Heart right ventricle (tissue), 16 donors: ENCODE measurements at regions not wholly inside any gene's neighbourhood (a gene's known extent, or its start where the extent isn't known, plus 50 kb on each side); places are given as distances from the start of the nearest gene placed in this dataset.

Experiments
- ATAC-seq, 8 donors: fragments of 200-7000 bp; cut with Tn5 transposase; one replicate each; pipeline ENCODE4 v1.9.1; 2020; ENCODE audit warnings: mild to moderate bottlenecking in 8 of 8, moderate library complexity in 8 of 8, moderate number of reproducible peaks in 1 of 8
- DNase-seq, 2 donors: peaks; one replicate each; pipeline ENCODE4 v3.0.0-alpha.2; 2020
- H3K27ac ChIP-seq, 10 donors: fragments of 200-600 bp; sonication (generic) in 2 of 10; one replicate each; pipeline versions ENCODE4 v1.5.0 to v1.8.0; 2020 to 2022; ENCODE audit warnings: mild to moderate bottlenecking in 3 of 10
- H3K27me3 ChIP-seq, 7 donors: fragments of 200-600 bp; one replicate each; pipeline ENCODE4 v1.8.0; 2021 to 2022; ENCODE audit warnings: mild to moderate bottlenecking in 2 of 7
- H3K36me3 ChIP-seq, 9 donors: fragments of 200-600 bp; sonication (generic) in 1 of 9; one replicate each; pipeline versions ENCODE4 v1.5.0 to v1.8.0; 2020 to 2022; ENCODE audit warnings: mild to moderate bottlenecking in 2 of 9
- H3K4me1 ChIP-seq, 9 donors: fragments of 200-600 bp; sonication (generic) in 1 of 9; one replicate each; pipeline versions ENCODE4 v1.5.0 to v1.8.0; 2020 to 2022; ENCODE audit warnings: mild to moderate bottlenecking in 4 of 9
- H3K4me3 ChIP-seq, 10 donors: fragments of 200-600 bp; sonication (generic) in 2 of 10; one replicate each; pipeline versions ENCODE4 v1.5.0 to v1.8.0; 2020 to 2022; ENCODE audit warnings: mild to moderate bottlenecking in 7 of 10, moderate library complexity in 2 of 10
- H3K9me3 ChIP-seq, 11 donors: fragments of 200-600 bp in 10 of 11; sonication (generic) in 2 of 11; one replicate each; pipeline versions ENCODE4 v1.5.0 to v1.8.0; 2013 to 2022; ENCODE audit warnings: mild to moderate bottlenecking in 2 of 11, control low read depth in 1 of 11, moderate library complexity in 1 of 11
- CTCF ChIP-seq, 9 donors: fragments of 200-600 bp; sonication (generic) in 2 of 9; IDR thresholded peaks; one replicate each; pipeline versions ENCODE4 v1.5.0 to v1.8.0; 2021 to 2022; ENCODE audit warnings: antibody characterized with exemption in 9 of 9, mild to moderate bottlenecking in 5 of 9, moderate library complexity in 1 of 9
- WGBS, 2 donors: extraction: QIAGEN DNeasy Blood & Tissue Kit; methylation state at CpG; one replicate each; pipeline ENCODE4 v1.1.7; 2013; ENCODE audit warnings: inconsistent platforms in 1 of 2; 5-methylcytosine and 5-hydroxymethylcytosine counted together
- intact Hi-C, 10 donors: fragments of 100-400 bp; cut with DNase I; formaldehyde crosslinking; loops; one replicate each; pipeline versions ENCODE4 v1.11.1 to v1.14.2; 2022
- donor health status: Arrhythmogenic right ventricular cardiomyopathy.
- donor health status: ischemic (EF 13 %, LVEDD 7.1; RV severe dilation, severe dysfunction).
- donor health status: healthy with polysubstance abuse.
- donor health status: DM: no; HTN: yes; CAD: no.
- donor health status: DM: no; HTN: no; CAD: no.
- donor health status: ischemic (EF 25% LVEDD 6.9; RV normal size, moderate dysfunction).
- donor health status: ischemic (EF 25% LVEDD 5.7; RV mildly dilated, moderate dysfunction).
- donor health status: healthy.
- donor health status: DM: yes; HTN: yes; CAD: no.
- donor health status: Ischemic cardiomyopathy.
- donor health status: ischemic (EF 35%, LVEDD 5.7; RV mildly dilated, moderate dysfunction).
- donor health status: nonischemic (EF 11% LVEDD 7.7; RV severe dilation, severe dysfunction).
- donor health status: DM: yes; HTN: yes; CAD: no.
- donor health status: PGD.
- donor health status: ischemic (EF 29% LVEDD 5.4; RV normal size, mild dysfunction).
- donor health status: nonischemic (EF 23%, LVEDD 6.1; RV moderate dilation, normal function).

- ATAC-seq (no peak), DNase-seq (no peak)
- intact Hi-C loops, result no loop called here
- Histone ChIP-seq H3K27ac (no peak overlapping the region), H3K4me1 (peaks cover 0 to 11% (median 4%) of the 10 kb centered on the region in 9 donors), H3K9me3 (no peaks in the 10 kb centered on the region), H3K36me3 (no peaks in the 10 kb centered on the region), H3K4me3 (no peak overlapping the region), H3K27me3 (no peaks in the 10 kb centered on the region)
- 69 to 70% methylated on average over 4 of the region's 4 CpGs for WGBS, 2 donors
- TF ChIP-seq CTCF (IDR thresholded peaks at IDR 0.05), result no peak
Observed at GRCh38 chr17:5866978-5867377, 203.2 kb upstream of the WSCD1 start.

DNA sequence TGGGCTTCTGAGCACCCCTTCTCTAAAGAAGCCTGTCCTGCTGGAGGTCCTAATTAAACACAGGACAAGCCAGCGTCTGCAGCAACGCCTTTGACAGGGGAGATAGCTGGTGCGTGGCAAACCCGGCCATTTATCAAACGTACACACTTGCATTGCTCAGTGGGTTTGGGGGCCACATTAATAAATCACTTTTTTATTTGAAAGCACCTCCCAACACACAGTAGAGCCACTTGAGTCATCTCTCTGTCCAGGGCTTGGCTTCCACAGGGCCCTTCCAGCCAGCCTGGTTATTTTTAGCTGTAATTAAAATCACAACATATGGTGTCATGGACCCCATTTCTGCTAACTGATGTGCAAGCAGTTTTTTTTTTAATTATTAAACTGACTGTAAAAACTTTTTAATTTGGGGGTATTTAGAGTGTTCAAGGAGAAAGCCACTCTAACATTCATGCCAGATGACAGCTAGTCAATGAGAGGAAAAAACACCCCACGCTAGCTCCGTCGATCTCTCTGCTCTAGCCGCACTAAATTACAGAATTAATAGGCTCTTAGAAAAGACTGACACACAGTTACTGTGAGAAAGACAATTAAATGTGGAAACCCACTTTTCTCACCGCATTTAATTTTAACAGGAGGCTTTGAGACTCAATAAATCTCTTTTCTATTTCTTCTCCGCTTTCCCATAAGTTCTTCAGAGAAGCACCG, 201.0 kb upstream of the WSCD1 start:
- intact Hi-C loops, result no loop called here
- no peaks in the 10 kb centered on the region for H3K9me3 ChIP-seq
- H3K36me3 ChIP-seq, result no peaks in the 10 kb centered on the region
- H3K27me3 ChIP-seq, result no peaks in the 10 kb centered on the region
- no peak overlapping the region for H3K4me3 ChIP-seq
- peak in 1 of 8 donors; percentile 55 for ATAC-seq
- H3K27ac ChIP-seq, result no peak overlapping the region
- H3K4me1 ChIP-seq, result peaks cover 0 to 11% (median 4%) of the 10 kb centered on the region in 9 donors
- no peak for DNase-seq
- WGBS, 2 donors, result 65% methylated on average over 12 of the region's 12 CpGs
- TF ChIP-seq CTCF (IDR thresholded peaks at IDR 0.05), result no peak

GRCh38 chr17:5870231-5870953, 199.8 kb upstream of the WSCD1 start:
- H3K27ac ChIP-seq, result no peak overlapping the region
- H3K9me3 ChIP-seq, result no peaks in the 10 kb centered on the region
- no peak for TF ChIP-seq CTCF (IDR thresholded peaks at IDR 0.05)
- ATAC-seq (no peak), DNase-seq (no peak)
- no peaks in the 10 kb centered on the region for H3K36me3 ChIP-seq
- no peak overlapping the region for H3K4me3 ChIP-seq
- intact Hi-C loops, result no loop called here
- H3K4me1 ChIP-seq, result peaks cover 0 to 2% (median 0%) of the 10 kb centered on the region in 9 donors
- no peaks in the 10 kb centered on the region for H3K27me3 ChIP-seq
- WGBS, 2 donors, result 90 to 93% methylated on average over 6 of the region's 6 CpGs

GRCh38 chr17:5871666-5872065, 198.5 kb upstream of the WSCD1 start:
- Histone ChIP-seq H3K36me3 (no peaks in the 10 kb centered on the region), H3K9me3 (no peaks in the 10 kb centered on the region), H3K27me3 (peaks cover 0 to 6% (median 0%) of the 10 kb centered on the region in 7 donors), H3K4me1 (no peaks in the 10 kb centered on the region), H3K4me3 (no peak overlapping the region), H3K27ac (no peak overlapping the region)
- TF ChIP-seq CTCF (IDR thresholded peaks at IDR 0.05), result no peak
- intact Hi-C loops, result no loop called here
- ATAC-seq (no peak), DNase-seq (no peak)
- WGBS, 2 donors, result 94 to 96% methylated on average over 9 to 10 of the region's 10 CpGs
